HEK293 (cell line): ENCODE measurements at regions not wholly inside any gene's neighbourhood (a gene's known extent, or its start where the extent isn't known, plus 50 kb on each side); places are given as distances from the start of the nearest gene placed in this dataset.

Source experiments
- CTCF ChIA-PET: fragments of 350-600 bp; formaldehyde crosslinking; extraction: SDS; loops from one replicate; lab custom pipeline; 2021; ENCODE audit warnings: antibody characterized with exemption; lab: Yijun Ruan, JAX
- POLR2A ChIA-PET: fragments of 300-600 bp; formaldehyde crosslinking; extraction: SDS; loops from one replicate; lab custom pipeline; 2020; ENCODE audit warnings: antibody characterized with exemption, inconsistent platforms; lab: Yijun Ruan, JAX
- H3K27ac ChIP-seq: fragments of 200-500 bp; sonication (Bioruptor generic); 2 replicates; pipeline ENCODE4 v1.5.1; 2014; ENCODE audit warnings: low read depth, low read length, control low read depth, inconsistent platforms; ENCODE audit errors: extremely low read depth
- H3K36me3 ChIP-seq, 2 experiments: fragments of 200-500 bp in 1 of 2; sonication (Bioruptor generic) in 1 of 2; 1 replicate in 1 of 2; 2 replicates in 1 of 2; pipeline ENCODE4 v1.5.1; 2014 to 2017; ENCODE audit warnings: inconsistent platforms in 2 of 2, low read length in 2 of 2; ENCODE audit not compliant: control insufficient read depth in 2 of 2, insufficient read depth in 1 of 2
- H3K4me1 ChIP-seq: fragments of 200-500 bp; sonication (Bioruptor generic); 2 replicates; pipeline ENCODE4 v1.5.1; 2014; ENCODE audit warnings: mild to moderate bottlenecking, low read length, inconsistent platforms; ENCODE audit not compliant: control insufficient read depth, insufficient read depth
- H3K4me3 ChIP-seq: 2 replicates; pipeline ENCODE4 v1.5.1; 2011; ENCODE audit warnings: low read depth, mild to moderate bottlenecking, control low read depth, low read length, moderate library complexity
- H3K9me3 ChIP-seq: fragments of 200-500 bp; sonication (Bioruptor generic); 2 replicates; pipeline ENCODE4 v1.5.1; 2014; ENCODE audit warnings: low read depth, low read length, inconsistent platforms; ENCODE audit not compliant: control insufficient read depth, insufficient read depth
- BCL6B ChIP-seq: fragments of 450-650 bp; formaldehyde crosslinking; IDR thresholded peaks from 2 replicates; pipeline ENCODE4 v1.5.1; 2017; ENCODE audit warnings: missing biosample characterization, missing genetic modification characterization
- KLF1 ChIP-seq: fragments of 450-650 bp; formaldehyde crosslinking; IDR thresholded peaks from 2 replicates; pipeline ENCODE4 v1.5.1; 2016; ENCODE audit warnings: missing biosample characterization, missing genetic modification characterization
- KLF10 ChIP-seq: fragments of 450-650 bp; IDR thresholded peaks from 2 replicates; pipeline ENCODE4 v1.5.1; 2018; ENCODE audit warnings: missing biosample characterization, mild to moderate bottlenecking, missing genetic modification characterization
- KLF7 ChIP-seq: fragments of 450-650 bp; formaldehyde crosslinking; IDR thresholded peaks from 2 replicates; pipeline ENCODE4 v1.5.1; 2016; ENCODE audit warnings: missing biosample characterization, missing genetic modification characterization, borderline replicate concordance
- ZBTB8A ChIP-seq: fragments of 450-650 bp; formaldehyde crosslinking; IDR thresholded peaks from 2 replicates; pipeline ENCODE4 v1.5.1; 2016; ENCODE audit warnings: missing biosample characterization, missing genetic modification characterization
- ZFHX2 ChIP-seq: fragments of 450-650 bp; formaldehyde crosslinking; conservative IDR thresholded peaks from 2 replicates; pipeline ENCODE4 v1.5.1; 2016; ENCODE audit warnings: missing biosample characterization, missing genetic modification characterization
- ZFP37 ChIP-seq: fragments of 450-650 bp; formaldehyde crosslinking; IDR thresholded peaks from 2 replicates; pipeline ENCODE4 v1.5.1; 2016; ENCODE audit warnings: missing biosample characterization, missing genetic modification characterization
- ZNF133 ChIP-seq: fragments of 450-650 bp; formaldehyde crosslinking; IDR thresholded peaks from 2 replicates; pipeline ENCODE4 v1.5.1; 2016; ENCODE audit warnings: missing biosample characterization, missing genetic modification characterization
- ZNF184 ChIP-seq: fragments of 450-650 bp; IDR thresholded peaks from 2 replicates; pipeline ENCODE4 v1.5.1; 2018; ENCODE audit warnings: missing biosample characterization, mild to moderate bottlenecking, missing genetic modification characterization
- ZNF398 ChIP-seq: fragments of 450-650 bp; formaldehyde crosslinking; IDR thresholded peaks from 2 replicates; pipeline ENCODE4 v1.5.1; 2017; ENCODE audit warnings: missing biosample characterization, missing genetic modification characterization
- ZNF423 ChIP-seq: fragments of 450-650 bp; formaldehyde crosslinking; IDR thresholded peaks from 2 replicates; pipeline ENCODE4 v1.5.1; 2016; ENCODE audit warnings: missing biosample characterization, missing genetic modification characterization
- ZNF48 ChIP-seq: fragments of 450-650 bp; formaldehyde crosslinking; IDR thresholded peaks from 2 replicates; pipeline ENCODE4 v1.5.1; 2016; ENCODE audit warnings: missing biosample characterization, missing genetic modification characterization
- ZNF560 ChIP-seq: fragments of 450-650 bp; formaldehyde crosslinking; IDR thresholded peaks from 2 replicates; pipeline ENCODE4 v1.5.1; 2017; ENCODE audit warnings: missing biosample characterization, missing genetic modification characterization, borderline replicate concordance
- ZNF600 ChIP-seq: fragments of 450-650 bp; formaldehyde crosslinking; IDR thresholded peaks from 2 replicates; pipeline ENCODE4 v1.5.1; 2016; ENCODE audit warnings: missing biosample characterization, missing genetic modification characterization
- ZNF629 ChIP-seq: fragments of 450-650 bp; formaldehyde crosslinking; IDR thresholded peaks from 2 replicates; pipeline ENCODE4 v1.5.1; 2017; ENCODE audit warnings: missing biosample characterization, missing genetic modification characterization
- ZNF747 ChIP-seq: fragments of 450-650 bp; formaldehyde crosslinking; IDR thresholded peaks from 2 replicates; pipeline ENCODE4 v1.5.1; 2016; ENCODE audit warnings: missing biosample characterization, missing genetic modification characterization
- ZNF830 ChIP-seq: fragments of 450-650 bp; IDR thresholded peaks from 2 replicates; pipeline ENCODE4 v1.5.0; 2018; ENCODE audit warnings: missing biosample characterization, missing genetic modification characterization, low read depth, mild to moderate bottlenecking, moderate library complexity
- TF ChIP-seq, protein P1 (sequence below): fragments of 450-650 bp; formaldehyde crosslinking; IDR thresholded peaks from 2 replicates; pipeline ENCODE4 v1.5.1; 2016; ENCODE audit warnings: missing biosample characterization, missing genetic modification characterization
- TF ChIP-seq, protein P2 (sequence below): fragments of 450-650 bp; formaldehyde crosslinking; IDR thresholded peaks from 2 replicates; pipeline ENCODE4 v1.5.1; 2016; ENCODE audit warnings: missing biosample characterization, missing genetic modification characterization

GRCh38 chr2:38464971-38465788, 88.1 kb upstream of the ATL2 start (continued):
- TF ChIP-seq, protein P1, sequence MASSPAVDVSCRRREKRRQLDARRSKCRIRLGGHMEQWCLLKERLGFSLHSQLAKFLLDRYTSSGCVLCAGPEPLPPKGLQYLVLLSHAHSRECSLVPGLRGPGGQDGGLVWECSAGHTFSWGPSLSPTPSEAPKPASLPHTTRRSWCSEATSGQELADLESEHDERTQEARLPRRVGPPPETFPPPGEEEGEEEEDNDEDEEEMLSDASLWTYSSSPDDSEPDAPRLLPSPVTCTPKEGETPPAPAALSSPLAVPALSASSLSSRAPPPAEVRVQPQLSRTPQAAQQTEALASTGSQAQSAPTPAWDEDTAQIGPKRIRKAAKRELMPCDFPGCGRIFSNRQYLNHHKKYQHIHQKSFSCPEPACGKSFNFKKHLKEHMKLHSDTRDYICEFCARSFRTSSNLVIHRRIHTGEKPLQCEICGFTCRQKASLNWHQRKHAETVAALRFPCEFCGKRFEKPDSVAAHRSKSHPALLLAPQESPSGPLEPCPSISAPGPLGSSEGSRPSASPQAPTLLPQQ, result no peak
- TF ChIP-seq, all 188 proteins: peak for 2

DNA sequence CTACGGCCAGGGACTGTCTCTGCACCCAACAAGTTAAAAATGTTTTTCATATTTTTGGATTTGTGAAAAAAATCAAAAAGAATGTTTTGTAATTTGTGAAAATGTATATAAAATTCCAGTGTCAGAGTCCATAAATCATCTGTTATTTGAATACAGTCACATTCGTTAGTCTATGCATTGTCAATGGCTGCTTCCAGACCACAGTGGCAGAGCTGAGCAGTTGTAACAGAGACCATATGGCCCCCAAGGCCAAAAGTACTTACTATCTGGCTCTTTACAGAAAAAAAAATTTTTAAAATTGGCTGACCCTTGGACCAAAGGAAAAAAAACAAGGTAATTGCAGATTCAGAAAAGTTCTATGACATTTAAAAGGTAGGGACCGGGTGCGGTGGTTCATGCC, 86.7 kb upstream of the ATL2 start:
- Histone ChIP-seq H3K9me3 (no peaks in the 10 kb centered on the region), H3K4me3 (no peak overlapping the region), H3K4me1 (peaks cover 16% of the 10 kb centered on the region), H3K36me3 (no peaks in the 10 kb centered on the region), H3K27ac (no peak overlapping the region)
- ChIA-PET CTCF (no interaction called here), POLR2A (no interaction called here)
- no peak for TF ChIP-seq ZNF423 (tag by site-specific recombination)
- TF ChIP-seq ZNF398 (tag by site-specific recombination), result no peak
- TF ChIP-seq ZNF629 (tag by site-specific recombination), result no peak

DNA sequence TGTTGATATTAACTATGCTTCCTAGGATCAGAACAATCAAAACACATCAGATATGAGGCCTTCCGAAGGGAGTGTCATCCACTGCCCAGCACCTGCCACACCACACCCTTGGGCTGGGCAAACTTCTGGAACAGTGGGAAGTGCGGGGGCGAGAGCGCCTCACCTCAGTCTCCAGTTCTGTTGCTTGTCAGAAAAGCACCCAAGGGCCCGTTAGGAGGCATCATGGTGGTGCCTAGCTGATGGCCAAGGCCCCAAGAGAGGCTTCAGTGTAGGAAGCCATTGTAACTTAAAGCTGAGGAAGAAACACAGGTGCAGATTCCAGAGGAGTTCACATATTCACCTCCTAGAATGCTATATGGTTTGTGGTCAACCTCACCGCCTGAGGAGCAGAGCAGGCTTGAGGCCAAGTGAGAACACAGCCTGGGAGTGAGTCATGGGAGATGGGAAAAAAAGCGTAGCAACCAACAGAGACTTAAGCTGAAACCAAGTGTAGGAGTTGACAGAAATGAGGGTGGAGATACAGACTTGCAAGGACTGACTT, 85.1 kb upstream of the ATL2 start:
- CTCF ChIA-PET, result interaction anchor here (1.4 kb wide), 1 partner anchor 46 kb away, joined by 5 read pairs; no protein-coding TSS in a partner anchor
- no peak for TF ChIP-seq ZNF560 (tag by site-specific recombination)
- TF ChIP-seq, protein P2, sequence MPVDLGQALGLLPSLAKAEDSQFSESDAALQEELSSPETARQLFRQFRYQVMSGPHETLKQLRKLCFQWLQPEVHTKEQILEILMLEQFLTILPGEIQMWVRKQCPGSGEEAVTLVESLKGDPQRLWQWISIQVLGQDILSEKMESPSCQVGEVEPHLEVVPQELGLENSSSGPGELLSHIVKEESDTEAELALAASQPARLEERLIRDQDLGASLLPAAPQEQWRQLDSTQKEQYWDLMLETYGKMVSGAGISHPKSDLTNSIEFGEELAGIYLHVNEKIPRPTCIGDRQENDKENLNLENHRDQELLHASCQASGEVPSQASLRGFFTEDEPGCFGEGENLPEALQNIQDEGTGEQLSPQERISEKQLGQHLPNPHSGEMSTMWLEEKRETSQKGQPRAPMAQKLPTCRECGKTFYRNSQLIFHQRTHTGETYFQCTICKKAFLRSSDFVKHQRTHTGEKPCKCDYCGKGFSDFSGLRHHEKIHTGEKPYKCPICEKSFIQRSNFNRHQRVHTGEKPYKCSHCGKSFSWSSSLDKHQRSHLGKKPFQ, result 0 out of 2 replicates have a peak, but pooled peaks have one; percentile 43
- peak; percentile 58 for TF ChIP-seq ZFHX2 (tag by site-specific recombination)
- no peak for TF ChIP-seq ZNF184 (tag by site-specific recombination)
- TF ChIP-seq ZBTB8A, result no peak
- no peak for TF ChIP-seq ZNF747 (tag by site-specific recombination)
- TF ChIP-seq BCL6B, result no peak
- no peak for TF ChIP-seq KLF10
- no peak for TF ChIP-seq ZNF830
- TF ChIP-seq ZNF600, result 0 out of 2 replicates have a peak, but pooled peaks have one; percentile 26
- TF ChIP-seq ZNF48 (tag by site-specific recombination), result no peak
- TF ChIP-seq ZFP37, result no peak
- TF ChIP-seq KLF1, result peak; percentile 34
- no peak for TF ChIP-seq KLF7 (tag by site-specific recombination)
- no peak for TF ChIP-seq ZNF133
- TF ChIP-seq, all 188 proteins: peak for 4
- POLR2A ChIA-PET, result interaction anchor here (0.9 to 1.5 kb wide), 2 partner anchors 86 to 289 kb away, joined by 3 to 5 read pairs; partner anchors contain the start of gene SRSF7
- Histone ChIP-seq H3K27ac (peak overlapping the region; percentile 7; the same call in 1 of the 2 replicates), H3K9me3 (no peaks in the 10 kb centered on the region), H3K36me3 (no peaks in the 10 kb centered on the region), H3K4me3 (no peak overlapping the region), H3K4me1 (peaks cover 10% of the 10 kb centered on the region)
